Skeletal muscle satellite cell (primary cell): ENCODE measurements at regions not wholly inside any gene's neighbourhood (a gene's known extent, or its start where the extent isn't known, plus 50 kb on each side); places are given as distances from the start of the nearest gene placed in this dataset.

ENCODE experiments used
- H3K27me3 ChIP-seq: 2 replicates; pipeline ENCODE4 v1.7.0; 2013; ENCODE audit warnings: low read length; ENCODE audit not compliant: control insufficient read depth, insufficient read depth
- H3K36me3 ChIP-seq: 2 replicates; pipeline ENCODE4 v1.7.0; 2013; ENCODE audit warnings: mild to moderate bottlenecking, control low read depth, low read length; ENCODE audit not compliant: insufficient read depth
- H3K4me1 ChIP-seq: 2 replicates; pipeline ENCODE4 v1.7.0; 2013; ENCODE audit warnings: low read length; ENCODE audit not compliant: control insufficient read depth, insufficient read depth
- H3K4me2 ChIP-seq: 2 replicates; pipeline ENCODE4 v1.7.0; 2013; ENCODE audit warnings: mild to moderate bottlenecking, low read length
- H3K4me3 ChIP-seq: 2 replicates; pipeline ENCODE4 v1.7.0; 2013; ENCODE audit warnings: low read length
- H3K9ac ChIP-seq: 2 replicates; pipeline ENCODE4 v1.7.0; 2013; ENCODE audit warnings: mild to moderate bottlenecking, low read depth, low read length, moderate library complexity
- H3K9me3 ChIP-seq: replicated peaks from 2 replicates; pipeline ENCODE4 v1.7.0; 2013; ENCODE audit warnings: mild to moderate bottlenecking, control low read depth, low read length

GRCh38 chr2:238971318-238972145, 123.6 kb downstream of the TWIST2 start:
- Histone ChIP-seq H3K9ac (no peak overlapping the region), H3K36me3 (no peaks in the 10 kb centered on the region), H3K9me3 (no peaks in the 10 kb centered on the region), H3K4me1 (peaks cover 25% of the 10 kb centered on the region), H3K4me2 (no peak overlapping the region), H3K27me3 (no peaks in the 10 kb centered on the region), H3K4me3 (no peak overlapping the region)

- Histone ChIP-seq H3K9me3 (no peaks in the 10 kb centered on the region), H3K4me1 (peaks cover 25% of the 10 kb centered on the region)
These were observed 124.2 kb downstream of the TWIST2 start for GRCh38 chr2:238972146-238972445.

GRCh38 chr2:238973038-238973739, 125.3 kb downstream of the TWIST2 start:
- Histone ChIP-seq H3K36me3 (no peaks in the 10 kb centered on the region), H3K4me1 (peaks cover 25% of the 10 kb centered on the region), H3K27me3 (no peaks in the 10 kb centered on the region), H3K4me3 (no peak overlapping the region), H3K4me2 (peak overlapping the region; percentile 3), H3K9me3 (no peaks in the 10 kb centered on the region), H3K9ac (no peak overlapping the region)

More at GRCh38 chr2:238972146-238972445, 124.2 kb downstream of the TWIST2 start:
- H3K36me3 ChIP-seq: no peaks in the 10 kb centered on the region
- no peak overlapping the region for H3K4me3 ChIP-seq
- H3K9ac ChIP-seq: no peak overlapping the region
- no peaks in the 10 kb centered on the region for H3K27me3 ChIP-seq
- H3K4me2 ChIP-seq: no peak overlapping the region

DNA sequence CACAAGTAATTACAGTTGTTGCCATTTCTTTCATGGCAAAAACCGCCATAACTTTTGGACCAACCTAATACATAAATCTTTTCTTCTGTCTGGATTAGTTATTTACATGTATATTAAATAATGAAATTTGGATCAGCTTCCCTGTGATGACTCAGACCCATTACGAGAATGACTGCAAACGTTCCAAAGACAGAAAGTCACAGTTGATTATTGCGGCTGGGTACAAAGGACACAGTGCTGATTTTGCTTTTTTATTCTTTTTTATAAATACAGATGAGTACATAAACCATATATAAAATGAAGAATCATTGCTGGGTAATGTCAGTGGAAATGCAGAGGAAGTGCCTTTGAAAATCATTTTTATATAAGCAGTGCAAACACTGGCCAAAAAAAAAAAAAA, 126.2 kb downstream of the TWIST2 start:
- peak overlapping the region; percentile 61 for H3K4me2 ChIP-seq
- peaks cover 25% of the 10 kb centered on the region for H3K4me1 ChIP-seq
- no peak overlapping the region for H3K9ac ChIP-seq
- no peaks in the 10 kb centered on the region for H3K36me3 ChIP-seq
- no peaks in the 10 kb centered on the region for H3K9me3 ChIP-seq
- peak overlapping the region; percentile 36 for H3K4me3 ChIP-seq
- H3K27me3 ChIP-seq: no peaks in the 10 kb centered on the region

DNA sequence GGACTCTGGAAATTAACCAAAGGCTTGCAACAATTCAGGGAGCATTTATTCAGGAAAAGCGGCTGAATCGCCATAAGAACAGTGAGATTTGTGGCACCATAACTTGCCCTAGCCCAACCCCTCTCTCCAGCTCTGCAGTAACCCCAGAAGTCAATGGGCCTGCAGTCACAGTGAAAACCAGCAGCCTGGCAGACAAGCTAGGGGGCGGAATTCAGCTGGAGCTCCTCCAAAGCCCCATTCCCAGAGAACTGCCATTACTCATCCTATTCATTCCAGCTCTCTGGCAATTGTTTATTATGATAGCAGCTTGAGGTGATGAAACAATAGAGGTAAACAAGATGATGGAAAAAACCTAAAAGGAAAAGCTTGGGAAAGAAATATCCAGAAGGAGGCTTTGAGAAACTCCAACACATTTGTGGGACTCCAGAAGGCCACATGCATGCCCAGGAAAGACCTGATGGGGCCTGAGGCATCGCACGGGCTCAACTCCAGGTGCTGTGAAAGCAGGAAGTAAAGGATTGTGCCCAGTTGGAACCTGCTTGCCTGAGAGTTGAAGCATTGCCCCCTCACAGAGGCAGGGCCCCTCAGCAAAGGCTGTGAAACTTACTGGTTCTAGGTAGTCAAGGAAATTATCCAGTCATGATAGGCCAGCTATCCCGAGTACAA, 126.7 kb downstream of the TWIST2 start:
- H3K36me3 ChIP-seq: no peaks in the 10 kb centered on the region
- H3K4me3 ChIP-seq: peak overlapping the region; percentile 36
- H3K4me1 ChIP-seq: peaks cover 25% of the 10 kb centered on the region
- no peaks in the 10 kb centered on the region for H3K27me3 ChIP-seq
- peak overlapping the region; percentile 61 for H3K4me2 ChIP-seq
- H3K9ac ChIP-seq: no peak overlapping the region
- H3K9me3 ChIP-seq: no peaks in the 10 kb centered on the region

GRCh38 chr2:238975408-238975807, 127.5 kb downstream of the TWIST2 start:
- Histone ChIP-seq H3K27me3 (no peaks in the 10 kb centered on the region), H3K4me3 (no peak overlapping the region), H3K36me3 (no peaks in the 10 kb centered on the region), H3K4me1 (peaks cover 25% of the 10 kb centered on the region), H3K9me3 (no peaks in the 10 kb centered on the region), H3K9ac (no peak overlapping the region), H3K4me2 (no peak overlapping the region)

- Histone ChIP-seq H3K27me3 (no peaks in the 10 kb centered on the region), H3K36me3 (no peaks in the 10 kb centered on the region), H3K4me2 (no peak overlapping the region), H3K4me1 (peaks cover 17% of the 10 kb centered on the region), H3K9ac (no peak overlapping the region), H3K4me3 (no peak overlapping the region), H3K9me3 (no peaks in the 10 kb centered on the region)
These were observed 130.6 kb downstream of the TWIST2 start for GRCh38 chr2:238978497-238978896.

- no peak overlapping the region for H3K4me3 ChIP-seq
- no peak overlapping the region for H3K9ac ChIP-seq
- H3K4me1 ChIP-seq: peaks cover 6% of the 10 kb centered on the region
- H3K27me3 ChIP-seq: no peaks in the 10 kb centered on the region
- H3K9me3 ChIP-seq: no peaks in the 10 kb centered on the region
- no peak overlapping the region for H3K4me2 ChIP-seq
- H3K36me3 ChIP-seq: no peaks in the 10 kb centered on the region
These were observed 131.8 kb downstream of the TWIST2 start for GRCh38 chr2:238979636-238980035.

DNA sequence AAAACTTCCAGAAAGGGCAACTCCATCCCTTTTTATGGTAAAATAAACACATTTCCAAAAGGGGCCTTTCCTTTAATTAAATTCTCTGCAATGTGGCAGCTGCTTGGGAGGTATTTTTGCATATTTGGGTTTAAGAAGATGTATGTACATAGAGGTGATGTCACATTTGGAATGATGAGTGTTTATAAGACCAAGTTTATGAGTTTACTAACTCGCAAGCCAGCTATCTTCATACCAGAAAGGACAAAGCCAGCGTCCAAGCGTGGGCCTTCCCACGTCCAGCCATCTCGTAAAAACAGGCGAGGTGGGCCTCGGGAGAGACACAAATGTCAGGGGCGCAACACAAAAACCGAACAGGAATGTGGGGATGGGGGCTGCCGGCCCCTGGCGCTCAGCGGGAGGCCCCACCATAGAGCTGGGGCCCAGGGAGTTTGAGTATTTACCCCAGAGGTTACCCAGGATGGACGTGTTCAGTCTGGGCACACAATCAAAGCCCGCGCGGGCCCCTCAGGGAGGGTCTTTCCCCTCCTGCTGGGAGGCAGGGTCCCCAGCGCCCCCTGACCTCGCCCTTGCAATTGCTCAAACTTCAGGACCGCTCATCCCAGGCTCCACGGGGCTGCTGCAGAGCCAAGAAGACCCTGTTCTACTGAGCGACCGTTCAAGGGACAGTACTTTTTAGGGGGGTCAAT, 137.3 kb downstream of the TWIST2 start:
- Histone ChIP-seq H3K27me3 (peaks cover 16% of the 10 kb centered on the region), H3K9ac (no peak overlapping the region), H3K36me3 (no peaks in the 10 kb centered on the region), H3K4me1 (no peaks in the 10 kb centered on the region), H3K4me2 (no peak overlapping the region), H3K9me3 (no peaks in the 10 kb centered on the region), H3K4me3 (no peak overlapping the region)

DNA sequence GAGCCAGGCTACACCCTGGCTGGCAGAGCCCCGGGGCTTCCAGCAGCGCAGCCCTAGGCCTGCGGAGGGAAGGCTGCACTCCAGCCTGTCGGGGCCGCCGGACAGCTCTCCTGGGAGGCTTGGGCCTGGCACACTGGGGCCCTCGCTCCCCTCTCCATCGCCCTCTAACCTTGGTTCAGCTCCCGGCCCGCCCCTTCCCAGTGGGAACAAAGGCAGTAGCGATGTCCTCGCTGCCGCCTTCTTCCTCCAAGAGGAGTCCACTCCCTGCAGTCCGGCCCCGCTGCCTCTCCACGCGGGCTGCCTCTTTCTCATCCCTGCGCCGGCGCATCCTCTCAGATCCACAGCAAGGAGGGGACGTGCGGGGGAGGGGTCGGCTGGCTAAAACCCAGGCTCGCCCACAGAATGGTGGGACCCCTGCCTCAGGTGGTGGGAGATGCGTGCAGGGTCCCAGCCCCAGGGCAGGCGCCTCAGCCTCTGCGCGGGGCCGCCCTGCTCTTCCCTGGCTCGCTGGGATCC, 138.1 kb downstream of the TWIST2 start:
- Histone ChIP-seq H3K9ac (no peak overlapping the region), H3K4me1 (no peaks in the 10 kb centered on the region)

More for the DNA sequence above, 138.1 kb downstream of the TWIST2 start:
- H3K27me3 ChIP-seq: peaks cover 17% of the 10 kb centered on the region
- H3K9me3 ChIP-seq: no peaks in the 10 kb centered on the region
- H3K36me3 ChIP-seq: no peaks in the 10 kb centered on the region
- H3K4me2 ChIP-seq: no peak overlapping the region
- no peak overlapping the region for H3K4me3 ChIP-seq
